IMR-90 (cell line): ENCODE measurements at regions not wholly inside any gene's neighbourhood (a gene's known extent, or its start where the extent isn't known, plus 50 kb on each side); places are given as distances from the start of the nearest gene placed in this dataset.

Source experiments
- ATAC-seq: fragments of 200-7000 bp; cut with Tn5 transposase; 2 replicates; pipeline ENCODE4 v1.9.1; 2020; ENCODE audit warnings: low read depth, mild to moderate bottlenecking, moderate library complexity
- BruUV-seq: library from RNA; stranded (reverse); fragments of 400-500 nt; replicated peaks from 2 replicates; lab custom pipeline; 2021; lab: Mats Ljungman, UMichigan
- CTCF ChIA-PET: fragments of 300-600 bp; formaldehyde crosslinking; extraction: SDS; loops from one replicate; lab custom pipeline; 2021; ENCODE audit warnings: antibody characterized with exemption; lab: Yijun Ruan, JAX
- POLR2A ChIA-PET: fragments of 300-600 bp; sonication (Branson Sonifier 250); formaldehyde crosslinking; loops from one replicate; lab custom pipeline; 2022; ENCODE audit warnings: antibody characterized with exemption; ENCODE audit not compliant: unreplicated experiment; lab: Charles Lee
- DNase-seq: peaks from one replicate; pipeline ENCODE4 v3.0.0; 2013
- H2AFZ ChIP-seq: replicated peaks from 2 replicates; pipeline ENCODE3; 2013; ENCODE audit warnings: low read length, mild to moderate bottlenecking; ENCODE audit not compliant: poor library complexity
- H2AK5ac ChIP-seq: 2 replicates; pipeline ENCODE4 v1.6.1; 2013; ENCODE audit warnings: low read depth, low read length, inconsistent platforms
- H2AK9ac ChIP-seq: replicated peaks from 2 replicates; pipeline ENCODE3; 2013; ENCODE audit warnings: mild to moderate bottlenecking, low read depth, low read length, moderate library complexity; ENCODE audit not compliant: poor library complexity
- H2BK120ac ChIP-seq: 2 replicates; pipeline ENCODE4 v1.6.1; 2013; ENCODE audit warnings: low read depth, low read length, inconsistent platforms
- H2BK15ac ChIP-seq: 3 replicates; pipeline ENCODE4 v1.6.1; 2013; ENCODE audit warnings: low read depth, low read length, inconsistent platforms
- H2BK20ac ChIP-seq: 2 replicates; pipeline ENCODE4 v1.6.1; 2013; ENCODE audit warnings: low read depth, mild to moderate bottlenecking, inconsistent platforms, low read length, moderate library complexity
- H2BK5ac ChIP-seq: 2 replicates; pipeline ENCODE4 v1.6.1; 2013; ENCODE audit warnings: mild to moderate bottlenecking, low read depth, low read length, inconsistent platforms; ENCODE audit not compliant: poor library complexity, severe bottlenecking
- H3K14ac ChIP-seq: replicated peaks from 2 replicates; pipeline ENCODE4 v1.6.1; 2013; ENCODE audit warnings: low read depth, low read length, inconsistent platforms
- H3K18ac ChIP-seq: 2 replicates; pipeline ENCODE4 v1.6.1; 2013; ENCODE audit warnings: low read depth, low read length, control low read depth
- H3K23ac ChIP-seq: 2 replicates; pipeline ENCODE4 v1.6.1; 2013; ENCODE audit warnings: low read depth, low read length, inconsistent platforms
- H3K27ac ChIP-seq: 2 replicates; pipeline ENCODE4 v1.5.1; 2013; ENCODE audit warnings: mild to moderate bottlenecking, control low read depth, low read length; ENCODE audit not compliant: insufficient read depth
- H3K27me3 ChIP-seq: 2 replicates; pipeline ENCODE4 v1.6.1; 2013; ENCODE audit warnings: low read length; ENCODE audit not compliant: control insufficient read depth, insufficient read depth
- H3K36me3 ChIP-seq: 2 replicates; pipeline ENCODE4 v1.6.1; 2013; ENCODE audit warnings: low read length, mixed read lengths; ENCODE audit not compliant: control insufficient read depth, insufficient read depth
- H3K4ac ChIP-seq: 2 replicates; pipeline ENCODE4 v1.6.1; 2013; ENCODE audit warnings: low read depth, low read length, inconsistent platforms
- H3K4me1 ChIP-seq: 2 replicates; pipeline ENCODE4 v1.6.1; 2013; ENCODE audit warnings: low read length, mixed read lengths; ENCODE audit not compliant: control insufficient read depth, insufficient read depth
- H3K4me2 ChIP-seq: 2 replicates; pipeline ENCODE4 v1.6.1; 2013; ENCODE audit warnings: low read depth, mild to moderate bottlenecking, control low read depth, low read length, moderate library complexity
- H3K4me3 ChIP-seq: 2 replicates; pipeline ENCODE4 v1.5.1; 2013; ENCODE audit warnings: low read depth, mild to moderate bottlenecking, control low read depth, low read length, moderate library complexity; ENCODE audit not compliant: insufficient read depth
- H3K56ac ChIP-seq: 2 replicates; pipeline ENCODE4 v1.6.1; 2013; ENCODE audit warnings: low read length, inconsistent platforms; ENCODE audit not compliant: insufficient read depth; ENCODE audit errors: extremely low read depth
- H3K79me1 ChIP-seq, 2 experiments: 2 replicates each; pipeline ENCODE4 v1.6.1; 2013; ENCODE audit warnings: low read length in 2 of 2, inconsistent platforms in 1 of 2, low read depth in 1 of 2
- H3K9ac ChIP-seq: 2 replicates; pipeline ENCODE4 v1.6.1; 2013; ENCODE audit warnings: low read depth, low read length, control low read depth
- H3K9me1 ChIP-seq: 2 replicates; pipeline ENCODE4 v1.6.1; 2013; ENCODE audit warnings: low read length, inconsistent platforms; ENCODE audit not compliant: insufficient read depth
- H3K9me3 ChIP-seq: 2 replicates; pipeline ENCODE4 v1.6.1; 2013; ENCODE audit warnings: low read length; ENCODE audit not compliant: control insufficient read depth, insufficient read depth
- H4K20me1 ChIP-seq: 2 replicates; pipeline ENCODE4 v1.6.1; 2013; ENCODE audit warnings: low read length, inconsistent platforms; ENCODE audit not compliant: insufficient read depth
- H4K5ac ChIP-seq: 2 replicates; pipeline ENCODE4 v1.6.1; 2013; ENCODE audit warnings: mild to moderate bottlenecking, low read depth, low read length, control low read depth
- H4K8ac ChIP-seq, 2 experiments: 2 replicates each; pipeline ENCODE4 v1.6.1; 2013; ENCODE audit warnings: low read depth in 2 of 2, low read length in 2 of 2, control low read depth in 1 of 2, inconsistent platforms in 1 of 2
- H4K91ac ChIP-seq: 2 replicates; pipeline ENCODE4 v1.6.1; 2013; ENCODE audit warnings: low read depth, low read length, inconsistent platforms; ENCODE audit not compliant: insufficient read depth
- BHLHE40 ChIP-seq: fragments of 150-350 bp; IDR thresholded peaks from 2 replicates; pipeline ENCODE4 v1.6.1; 2016; ENCODE audit warnings: mild to moderate bottlenecking, low read depth, low read length
- CEBPB ChIP-seq: IDR thresholded peaks from 2 replicates; pipeline ENCODE4 v1.6.1; 2012; ENCODE audit warnings: low read depth, low read length, improper control_type of control experiment
- CHD1 ChIP-seq: IDR thresholded peaks from 2 replicates; pipeline ENCODE4 v1.6.1; 2012; ENCODE audit warnings: low read depth, low read length, improper control_type of control experiment
- FOS ChIP-seq: fragments of 150-350 bp; IDR thresholded peaks from 2 replicates; pipeline ENCODE4 v1.6.1; 2016; ENCODE audit warnings: low read depth, low read length
- MAFK ChIP-seq: IDR thresholded peaks from 2 replicates; pipeline ENCODE4 v1.6.1; 2012; ENCODE audit warnings: low read depth, low read length, improper control_type of control experiment
- MAZ ChIP-seq: IDR thresholded peaks from 2 replicates; pipeline ENCODE4 v1.6.1; 2012; ENCODE audit warnings: low read depth, mild to moderate bottlenecking, low read length, improper control_type of control experiment, moderate library complexity, borderline replicate concordance
- MXI1 ChIP-seq: IDR thresholded peaks from 2 replicates; pipeline ENCODE4 v1.6.1; 2012; ENCODE audit warnings: low read depth, mild to moderate bottlenecking, low read length, moderate library complexity, borderline replicate concordance
- NFE2L2 ChIP-seq: fragments of 150-350 bp; IDR thresholded peaks from 2 replicates; pipeline ENCODE4 v1.6.1; 2016; ENCODE audit warnings: low read depth, mild to moderate bottlenecking, low read length
- POLR2A ChIP-seq: IDR thresholded peaks from 2 replicates; pipeline ENCODE4 v1.6.1; 2012; ENCODE audit warnings: mild to moderate bottlenecking, low read depth, low read length
- RAD21 ChIP-seq: IDR thresholded peaks from 2 replicates; pipeline ENCODE4 v1.6.1; 2012; ENCODE audit warnings: low read length, improper control_type of control experiment
- RCOR1 ChIP-seq: IDR thresholded peaks from 2 replicates; pipeline ENCODE4 v1.6.1; 2012; ENCODE audit warnings: mild to moderate bottlenecking, low read length, improper control_type of control experiment; ENCODE audit not compliant: insufficient replicate concordance
- RFX5 ChIP-seq: IDR thresholded peaks from 2 replicates; pipeline ENCODE4 v1.8.0; 2012; ENCODE audit warnings: low read depth, mild to moderate bottlenecking, low read length, moderate library complexity
- SMC3 ChIP-seq: fragments of 150-350 bp; IDR thresholded peaks from 2 replicates; pipeline ENCODE4 v1.6.1; 2016; ENCODE audit warnings: low read depth, mild to moderate bottlenecking, antibody characterized with exemption, low read length, moderate library complexity
- WGBS, 2 experiments: methylation state at CpG; one replicate each; pipeline versions ENCODE4 v1.1.5 to v1.1.7; 2013; ENCODE audit warnings: missing lambda C conversion rate in 2 of 2; ENCODE audit not compliant: insufficient read length in 1 of 2; ENCODE audit errors: extremely low coverage in 2 of 2; 5-methylcytosine and 5-hydroxymethylcytosine counted together
- dilution Hi-C: fragments of 300-500 bp; cut with HindIII; formaldehyde crosslinking; loops from one replicate; pipeline ENCODE4 v1.14.3; 2018; ENCODE audit warnings: low sequenced_read_pairs; ENCODE audit not compliant: unreplicated experiment
- in situ Hi-C: fragments of 300-500 bp; cut with MboI; formaldehyde crosslinking; loops from 3 replicates; pipeline ENCODE4 v1.14.3; 2019; ENCODE audit warnings: low sequenced_read_pairs, inconsistent platforms, mixed read lengths
- intact Hi-C: fragments of 100-400 bp; cut with micrococcal nuclease; formaldehyde crosslinking; loops from 2 replicates; pipeline ENCODE4 v1.10.0; 2022
- TF ChIP-seq, protein P1 (sequence below): conservative IDR thresholded peaks from 2 replicates; pipeline ENCODE4 v1.5.1; 2012; ENCODE audit warnings: mild to moderate bottlenecking, low read depth, low read length, improper control_type of control experiment
- TF ChIP-seq, protein P2 (sequence below): fragments of 150-350 bp; IDR thresholded peaks from 2 replicates; pipeline ENCODE4 v1.6.1; 2016; ENCODE audit warnings: low read depth, mild to moderate bottlenecking, low read length, moderate library complexity, borderline replicate concordance
- TF ChIP-seq, protein P3 (sequence below): fragments of 150-350 bp; IDR thresholded peaks from 2 replicates; pipeline ENCODE4 v1.6.1; 2017; ENCODE audit warnings: mild to moderate bottlenecking, antibody characterized with exemption, low read length, low read depth

DNA sequence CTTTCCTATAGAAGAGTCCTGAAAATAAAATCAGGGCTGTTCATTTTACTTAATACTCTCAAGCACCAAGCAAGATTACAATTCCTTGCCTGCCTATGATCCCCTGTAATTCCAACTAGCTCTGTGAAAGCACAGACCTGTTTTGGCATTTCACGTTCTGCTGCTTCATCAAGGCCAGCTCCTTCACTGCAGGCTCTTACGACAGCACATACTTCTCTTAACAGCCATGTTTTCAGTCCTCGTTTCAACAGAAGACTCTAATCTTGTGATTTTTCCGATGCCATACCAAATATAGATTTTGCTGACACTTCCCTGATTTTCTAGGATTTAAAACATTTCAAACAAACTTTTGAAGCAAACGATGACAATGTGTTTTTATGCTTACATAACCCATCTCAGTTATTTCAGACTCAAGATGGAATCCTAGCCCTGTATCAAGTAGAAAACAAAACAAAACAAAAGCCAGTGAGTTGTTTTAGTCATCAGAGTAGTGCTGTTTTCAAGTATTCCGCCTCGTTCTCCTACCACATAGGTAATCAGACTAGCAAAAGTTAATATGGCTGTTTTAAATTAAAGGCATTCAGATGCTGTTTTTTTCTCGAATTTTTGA, 616.5 kb upstream of the CITED2 start:
- Histone ChIP-seq H4K20me1 (no peaks in the 10 kb centered on the region), H3K9me1 (no peaks in the 10 kb centered on the region), H2AK5ac (no peak overlapping the region), H2AFZ (peak overlapping the region; percentile 75), H3K9ac (peak overlapping the region; percentile 55), H4K8ac (peak overlapping the region; percentile 23 to 87), H3K79me1 (no peaks in the 10 kb centered on the region), H2BK5ac (peak overlapping the region; percentile 67), H3K4ac (peak overlapping the region; percentile 16; the same call in 1 of the 2 replicates), H4K5ac (peak overlapping the region; percentile 43), H3K4me3 (no peak overlapping the region), H2BK120ac (peak overlapping the region; percentile 73), H3K14ac (peak overlapping the region; percentile 16; the same call in 1 of the 2 replicates), H3K4me2 (peak overlapping the region; percentile 85; the same call in 1 of the 2 replicates), H3K27ac (peak overlapping the region; percentile 77), H3K23ac (no peak overlapping the region), H3K18ac (peak overlapping the region; percentile 95), H4K91ac (peak overlapping the region; percentile 43; the same call in 1 of the 2 replicates), H2BK15ac (peak overlapping the region; percentile 39; the same call in 1 of the 3 replicates), H2BK20ac (peak overlapping the region; percentile 23; the same call in 1 of the 2 replicates), H3K4me1 (peaks cover 3% of the 10 kb centered on the region; the same call in 1 of the 2 replicates), H3K36me3 (no peaks in the 10 kb centered on the region), H3K27me3 (no peaks in the 10 kb centered on the region), H2AK9ac (no peak overlapping the region), H3K56ac (no peak overlapping the region; the same call in 1 of the 2 replicates), H3K9me3 (no peaks in the 10 kb centered on the region)
- intact Hi-C loops: no loop called here
- WGBS, 2 experiments: no CpG with 5 or more reads among the region's 8 CpGs
- DNase-seq (peak; percentile 52), ATAC-seq (peak; percentile 68)
- in situ Hi-C loops: no loop called here
- no peak for TF ChIP-seq RCOR1
- no peak for TF ChIP-seq BHLHE40
- TF ChIP-seq RAD21: no peak
- TF ChIP-seq MXI1: no peak
- no peak for TF ChIP-seq POLR2A
- no peak for TF ChIP-seq NFE2L2
- TF ChIP-seq FOS: no peak
- no peak for TF ChIP-seq MAFK
- TF ChIP-seq, protein P1, sequence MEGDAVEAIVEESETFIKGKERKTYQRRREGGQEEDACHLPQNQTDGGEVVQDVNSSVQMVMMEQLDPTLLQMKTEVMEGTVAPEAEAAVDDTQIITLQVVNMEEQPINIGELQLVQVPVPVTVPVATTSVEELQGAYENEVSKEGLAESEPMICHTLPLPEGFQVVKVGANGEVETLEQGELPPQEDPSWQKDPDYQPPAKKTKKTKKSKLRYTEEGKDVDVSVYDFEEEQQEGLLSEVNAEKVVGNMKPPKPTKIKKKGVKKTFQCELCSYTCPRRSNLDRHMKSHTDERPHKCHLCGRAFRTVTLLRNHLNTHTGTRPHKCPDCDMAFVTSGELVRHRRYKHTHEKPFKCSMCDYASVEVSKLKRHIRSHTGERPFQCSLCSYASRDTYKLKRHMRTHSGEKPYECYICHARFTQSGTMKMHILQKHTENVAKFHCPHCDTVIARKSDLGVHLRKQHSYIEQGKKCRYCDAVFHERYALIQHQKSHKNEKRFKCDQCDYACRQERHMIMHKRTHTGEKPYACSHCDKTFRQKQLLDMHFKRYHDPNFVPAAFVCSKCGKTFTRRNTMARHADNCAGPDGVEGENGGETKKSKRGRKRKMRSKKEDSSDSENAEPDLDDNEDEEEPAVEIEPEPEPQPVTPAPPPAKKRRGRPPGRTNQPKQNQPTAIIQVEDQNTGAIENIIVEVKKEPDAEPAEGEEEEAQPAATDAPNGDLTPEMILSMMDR: no peak
- TF ChIP-seq MAZ: no peak
- TF ChIP-seq, protein P2, sequence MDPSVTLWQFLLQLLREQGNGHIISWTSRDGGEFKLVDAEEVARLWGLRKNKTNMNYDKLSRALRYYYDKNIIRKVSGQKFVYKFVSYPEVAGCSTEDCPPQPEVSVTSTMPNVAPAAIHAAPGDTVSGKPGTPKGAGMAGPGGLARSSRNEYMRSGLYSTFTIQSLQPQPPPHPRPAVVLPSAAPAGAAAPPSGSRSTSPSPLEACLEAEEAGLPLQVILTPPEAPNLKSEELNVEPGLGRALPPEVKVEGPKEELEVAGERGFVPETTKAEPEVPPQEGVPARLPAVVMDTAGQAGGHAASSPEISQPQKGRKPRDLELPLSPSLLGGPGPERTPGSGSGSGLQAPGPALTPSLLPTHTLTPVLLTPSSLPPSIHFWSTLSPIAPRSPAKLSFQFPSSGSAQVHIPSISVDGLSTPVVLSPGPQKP: no peak
- no peak for TF ChIP-seq SMC3
- TF ChIP-seq CEBPB: no peak
- TF ChIP-seq RFX5: no peak
- TF ChIP-seq, protein P3, sequence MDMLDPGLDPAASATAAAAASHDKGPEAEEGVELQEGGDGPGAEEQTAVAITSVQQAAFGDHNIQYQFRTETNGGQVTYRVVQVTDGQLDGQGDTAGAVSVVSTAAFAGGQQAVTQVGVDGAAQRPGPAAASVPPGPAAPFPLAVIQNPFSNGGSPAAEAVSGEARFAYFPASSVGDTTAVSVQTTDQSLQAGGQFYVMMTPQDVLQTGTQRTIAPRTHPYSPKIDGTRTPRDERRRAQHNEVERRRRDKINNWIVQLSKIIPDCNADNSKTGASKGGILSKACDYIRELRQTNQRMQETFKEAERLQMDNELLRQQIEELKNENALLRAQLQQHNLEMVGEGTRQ: no peak
- TF ChIP-seq CHD1: no peak
- no TSS peak for BruUV-seq
- dilution Hi-C loops: no loop called here
- ChIA-PET CTCF (no interaction called here), POLR2A (no interaction called here)
